ENCODE measurements at regions not wholly inside any gene's neighbourhood (a gene's known extent, or its start where the extent isn't known, plus 50 kb on each side); places are given as distances from the start of the nearest gene placed in this dataset.

DNA sequence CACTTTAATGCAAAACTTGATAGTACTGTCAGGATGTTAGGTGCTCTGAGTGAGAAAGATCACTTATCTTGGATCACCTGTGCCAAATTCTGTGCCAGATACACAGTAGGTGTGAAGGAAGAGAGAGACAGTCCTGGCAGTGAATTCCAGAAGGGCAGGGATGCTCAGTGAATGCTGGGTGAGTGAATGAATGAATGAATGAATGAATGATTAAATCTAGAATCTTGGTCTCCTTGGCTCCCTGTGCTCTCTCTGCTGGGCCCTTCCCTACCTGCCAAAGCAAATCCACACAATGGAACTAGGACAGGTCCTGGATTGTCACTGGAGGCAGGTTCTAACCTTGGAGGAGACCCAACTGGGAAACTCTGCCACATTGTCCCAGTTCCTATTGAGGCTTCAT lies 117.5 kb upstream of the CXCL14 start:
- TF ChIP-seq, protein P1, sequence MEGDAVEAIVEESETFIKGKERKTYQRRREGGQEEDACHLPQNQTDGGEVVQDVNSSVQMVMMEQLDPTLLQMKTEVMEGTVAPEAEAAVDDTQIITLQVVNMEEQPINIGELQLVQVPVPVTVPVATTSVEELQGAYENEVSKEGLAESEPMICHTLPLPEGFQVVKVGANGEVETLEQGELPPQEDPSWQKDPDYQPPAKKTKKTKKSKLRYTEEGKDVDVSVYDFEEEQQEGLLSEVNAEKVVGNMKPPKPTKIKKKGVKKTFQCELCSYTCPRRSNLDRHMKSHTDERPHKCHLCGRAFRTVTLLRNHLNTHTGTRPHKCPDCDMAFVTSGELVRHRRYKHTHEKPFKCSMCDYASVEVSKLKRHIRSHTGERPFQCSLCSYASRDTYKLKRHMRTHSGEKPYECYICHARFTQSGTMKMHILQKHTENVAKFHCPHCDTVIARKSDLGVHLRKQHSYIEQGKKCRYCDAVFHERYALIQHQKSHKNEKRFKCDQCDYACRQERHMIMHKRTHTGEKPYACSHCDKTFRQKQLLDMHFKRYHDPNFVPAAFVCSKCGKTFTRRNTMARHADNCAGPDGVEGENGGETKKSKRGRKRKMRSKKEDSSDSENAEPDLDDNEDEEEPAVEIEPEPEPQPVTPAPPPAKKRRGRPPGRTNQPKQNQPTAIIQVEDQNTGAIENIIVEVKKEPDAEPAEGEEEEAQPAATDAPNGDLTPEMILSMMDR (conservative IDR thresholded peaks at IDR 0.05) = no peak
- Mint-ChIP-seq H3K27ac (no peak overlapping the region), H3K36me3 (no peaks in the 10 kb centered on the region), H3K4me3 (no peak overlapping the region), H3K27me3 (peaks cover 51% of the 10 kb centered on the region), H3K9me3 (no peaks in the 10 kb centered on the region), H3K4me1 (ENCODE audit: unreplicated experiment) (peaks cover 24% of the 10 kb centered on the region)
- no peak for DNase-seq (ENCODE audit: extremely low spot score, unreplicated experiment)

DNA sequence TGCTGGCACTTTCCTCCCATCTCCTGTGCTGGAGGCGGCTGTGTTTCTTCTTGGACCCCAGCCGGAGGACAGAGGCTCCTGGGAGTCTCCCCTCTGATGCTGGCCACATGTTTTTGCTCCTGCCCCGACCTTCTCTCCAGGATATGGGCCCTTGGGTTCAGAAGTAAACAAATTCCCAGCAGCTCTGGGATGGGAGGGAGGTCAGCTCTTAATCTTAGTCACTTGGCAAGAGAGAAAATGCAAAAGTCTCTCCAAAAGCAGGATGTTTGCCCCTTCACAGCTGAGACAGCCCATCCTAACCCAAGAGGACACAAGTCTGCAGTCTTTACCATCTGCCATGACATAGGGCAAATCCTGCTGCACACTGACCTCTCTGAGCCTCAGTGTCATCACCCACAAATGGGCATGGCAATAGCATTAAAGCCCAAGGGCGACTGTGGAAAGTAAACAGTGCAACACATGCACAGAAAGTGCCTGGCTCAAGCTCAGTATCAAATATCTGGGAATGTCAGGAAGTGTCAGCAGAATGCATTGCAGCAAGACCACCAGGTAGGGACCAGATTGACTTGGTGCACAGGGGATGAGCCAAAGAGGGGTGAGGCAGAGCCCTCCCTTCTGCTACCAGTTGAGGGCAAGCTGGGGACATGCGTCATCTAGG lies 117.0 kb upstream of the CXCL14 start:
- TF ChIP-seq, protein P1 (conservative IDR thresholded peaks at IDR 0.05) = no peak
- Mint-ChIP-seq H3K27me3 (peaks cover 50% of the 10 kb centered on the region), H3K4me1 (ENCODE audit: unreplicated experiment) (peaks cover 28% of the 10 kb centered on the region)

GRCh38 chr5:135694906-135695305 lies 116.1 kb upstream of the CXCL14 start:
- TF ChIP-seq, protein P1 (conservative IDR thresholded peaks at IDR 0.05) = no peak
- Mint-ChIP-seq H3K36me3 (no peaks in the 10 kb centered on the region), H3K4me3 (no peak overlapping the region), H3K27me3 (peaks cover 56% of the 10 kb centered on the region), H3K4me1 (ENCODE audit: unreplicated experiment) (peaks cover 29% of the 10 kb centered on the region), H3K27ac (no peak overlapping the region), H3K9me3 (no peaks in the 10 kb centered on the region)
- no peak for DNase-seq (ENCODE audit: extremely low spot score, unreplicated experiment)

More for the DNA sequence above, 117.0 kb upstream of the CXCL14 start:
- H3K9me3 Mint-ChIP-seq = no peaks in the 10 kb centered on the region
- DNase-seq (ENCODE audit: extremely low spot score, unreplicated experiment) = no peak
- H3K27ac Mint-ChIP-seq = no peak overlapping the region
- no peak overlapping the region for H3K4me3 Mint-ChIP-seq
- H3K36me3 Mint-ChIP-seq = no peaks in the 10 kb centered on the region

GRCh38 chr5:135694012-135694411 lies 115.2 kb upstream of the CXCL14 start:
- DNase-seq (ENCODE audit: extremely low spot score, unreplicated experiment) = no peak
- TF ChIP-seq, protein P1 (conservative IDR thresholded peaks at IDR 0.05) = no peak
- Mint-ChIP-seq H3K4me3 (no peak overlapping the region), H3K36me3 (no peaks in the 10 kb centered on the region), H3K4me1 (ENCODE audit: unreplicated experiment) (peaks cover 33% of the 10 kb centered on the region), H3K27me3 (peaks cover 57% of the 10 kb centered on the region), H3K9me3 (no peaks in the 10 kb centered on the region), H3K27ac (no peak overlapping the region)

DNA sequence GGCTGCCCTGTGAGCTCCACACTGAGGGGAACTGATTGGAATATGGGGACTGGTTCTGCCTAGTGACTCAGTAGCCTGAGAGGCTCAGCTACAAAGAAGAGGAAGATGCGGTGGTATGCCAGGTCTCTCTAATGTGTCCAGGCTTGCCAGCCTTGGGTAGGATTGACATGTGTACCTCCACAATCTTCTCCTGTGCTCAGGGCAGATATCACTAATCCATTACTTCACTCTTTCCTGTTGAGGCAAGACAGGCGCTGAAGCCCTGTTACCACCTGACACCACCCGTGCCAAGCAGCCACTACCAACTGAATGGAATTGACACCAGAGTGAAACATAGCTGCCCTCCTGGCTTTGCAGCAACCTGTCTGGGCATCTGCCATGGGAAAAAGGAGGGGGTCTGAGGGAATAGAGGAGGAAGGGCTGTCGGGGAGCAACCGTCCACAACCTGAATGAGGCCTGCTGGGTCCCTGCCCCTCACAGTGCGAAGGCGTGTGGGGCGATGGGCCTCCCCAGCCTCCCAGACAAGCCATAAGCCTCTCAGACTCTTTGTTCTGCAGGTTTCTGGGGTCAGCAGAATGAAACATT lies 114.7 kb upstream of the CXCL14 start:
- H3K4me3 Mint-ChIP-seq = no peak overlapping the region
- TF ChIP-seq, protein P1 (conservative IDR thresholded peaks at IDR 0.05) = no peak
- H3K27me3 Mint-ChIP-seq = peaks cover 55% of the 10 kb centered on the region
- H3K27ac Mint-ChIP-seq = no peak overlapping the region
- H3K4me1 Mint-ChIP-seq (ENCODE audit: unreplicated experiment) = peaks cover 33% of the 10 kb centered on the region
- H3K9me3 Mint-ChIP-seq = no peaks in the 10 kb centered on the region
- DNase-seq (ENCODE audit: extremely low spot score, unreplicated experiment) = no peak
- H3K36me3 Mint-ChIP-seq = no peaks in the 10 kb centered on the region

Measured in type B pancreatic cell (in vitro differentiated cells).